DOHH2 (cell line): ENCODE measurements at regions not wholly inside any gene's neighbourhood (a gene's known extent, or its start where the extent isn't known, plus 50 kb on each side); places are given as distances from the start of the nearest gene placed in this dataset.

ENCODE experiments used
- EZH2phosphoT487 ChIP-seq: fragments of 200-600 bp; sonication (generic); IDR thresholded peaks from 2 replicates; pipeline ENCODE4 v1.6.1; 2017; ENCODE audit warnings: borderline replicate concordance, mild to moderate bottlenecking, antibody characterized with exemption, low read length, moderate library complexity, mixed read lengths
- TF ChIP-seq, protein P1 (sequence below): fragments of 200-600 bp; sonication (generic); IDR thresholded peaks from one replicate; pipeline ENCODE4 v1.5.1; 2014; ENCODE audit warnings: antibody characterized with exemption, mild to moderate bottlenecking, low read depth, low read length; ENCODE audit not compliant: poor library complexity, severe bottlenecking

- no peak for TF ChIP-seq EZH2phosphoT487
- TF ChIP-seq, protein P1, sequence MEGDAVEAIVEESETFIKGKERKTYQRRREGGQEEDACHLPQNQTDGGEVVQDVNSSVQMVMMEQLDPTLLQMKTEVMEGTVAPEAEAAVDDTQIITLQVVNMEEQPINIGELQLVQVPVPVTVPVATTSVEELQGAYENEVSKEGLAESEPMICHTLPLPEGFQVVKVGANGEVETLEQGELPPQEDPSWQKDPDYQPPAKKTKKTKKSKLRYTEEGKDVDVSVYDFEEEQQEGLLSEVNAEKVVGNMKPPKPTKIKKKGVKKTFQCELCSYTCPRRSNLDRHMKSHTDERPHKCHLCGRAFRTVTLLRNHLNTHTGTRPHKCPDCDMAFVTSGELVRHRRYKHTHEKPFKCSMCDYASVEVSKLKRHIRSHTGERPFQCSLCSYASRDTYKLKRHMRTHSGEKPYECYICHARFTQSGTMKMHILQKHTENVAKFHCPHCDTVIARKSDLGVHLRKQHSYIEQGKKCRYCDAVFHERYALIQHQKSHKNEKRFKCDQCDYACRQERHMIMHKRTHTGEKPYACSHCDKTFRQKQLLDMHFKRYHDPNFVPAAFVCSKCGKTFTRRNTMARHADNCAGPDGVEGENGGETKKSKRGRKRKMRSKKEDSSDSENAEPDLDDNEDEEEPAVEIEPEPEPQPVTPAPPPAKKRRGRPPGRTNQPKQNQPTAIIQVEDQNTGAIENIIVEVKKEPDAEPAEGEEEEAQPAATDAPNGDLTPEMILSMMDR = no peak
Observed at GRCh38 chr10:95125582-95125981, 56.3 kb upstream of the CYP2C8 start.
